ENCODE measurements at regions not wholly inside any gene's neighbourhood (a gene's known extent, or its start where the extent isn't known, plus 50 kb on each side); places are given as distances from the start of the nearest gene placed in this dataset.

DNA sequence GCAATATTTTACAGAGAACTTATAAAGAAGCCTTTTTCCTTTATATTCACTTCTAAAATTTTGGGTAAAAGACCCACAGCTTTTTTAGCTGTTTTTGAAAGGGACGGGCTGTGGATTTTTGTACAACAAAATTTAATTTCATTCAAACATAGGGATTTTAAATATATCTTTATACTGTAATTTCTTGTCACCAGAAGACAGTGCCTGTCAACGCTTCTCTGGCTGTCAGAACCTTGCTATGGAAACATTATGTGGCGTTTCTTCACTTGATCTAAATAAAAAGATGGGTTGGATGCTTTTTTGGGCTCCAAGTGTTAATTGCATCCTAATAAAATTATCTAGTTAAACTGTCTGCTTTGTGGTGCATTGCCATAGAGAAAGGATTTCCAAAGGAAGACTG, 635.6 kb upstream of the ALCAM start:
- TF ChIP-seq, protein P1, sequence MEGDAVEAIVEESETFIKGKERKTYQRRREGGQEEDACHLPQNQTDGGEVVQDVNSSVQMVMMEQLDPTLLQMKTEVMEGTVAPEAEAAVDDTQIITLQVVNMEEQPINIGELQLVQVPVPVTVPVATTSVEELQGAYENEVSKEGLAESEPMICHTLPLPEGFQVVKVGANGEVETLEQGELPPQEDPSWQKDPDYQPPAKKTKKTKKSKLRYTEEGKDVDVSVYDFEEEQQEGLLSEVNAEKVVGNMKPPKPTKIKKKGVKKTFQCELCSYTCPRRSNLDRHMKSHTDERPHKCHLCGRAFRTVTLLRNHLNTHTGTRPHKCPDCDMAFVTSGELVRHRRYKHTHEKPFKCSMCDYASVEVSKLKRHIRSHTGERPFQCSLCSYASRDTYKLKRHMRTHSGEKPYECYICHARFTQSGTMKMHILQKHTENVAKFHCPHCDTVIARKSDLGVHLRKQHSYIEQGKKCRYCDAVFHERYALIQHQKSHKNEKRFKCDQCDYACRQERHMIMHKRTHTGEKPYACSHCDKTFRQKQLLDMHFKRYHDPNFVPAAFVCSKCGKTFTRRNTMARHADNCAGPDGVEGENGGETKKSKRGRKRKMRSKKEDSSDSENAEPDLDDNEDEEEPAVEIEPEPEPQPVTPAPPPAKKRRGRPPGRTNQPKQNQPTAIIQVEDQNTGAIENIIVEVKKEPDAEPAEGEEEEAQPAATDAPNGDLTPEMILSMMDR (IDR thresholded peaks at IDR 0.05; ENCODE audit: poor library complexity, severe bottlenecking), result no peak
- no peak for TF ChIP-seq EZH2 (IDR thresholded peaks at IDR 0.05; ENCODE audit: borderline replicate concordance, insufficient read depth, low read length, poor library complexity, severe bottlenecking)
- no peak for TF ChIP-seq SMC3 (conservative IDR thresholded peaks at IDR 0.05; ENCODE audit: poor library complexity)
- peak; percentile 57 for TF ChIP-seq EP300 (conservative IDR thresholded peaks at IDR 0.05; ENCODE audit: poor library complexity, severe bottlenecking)
